H54 (cell line): ENCODE measurements at regions not wholly inside any gene's neighbourhood (a gene's known extent, or its start where the extent isn't known, plus 50 kb on each side); places are given as distances from the start of the nearest gene placed in this dataset.
"Not testable (repeated sequence)": the region's sequence is repeated elsewhere in the genome, so short reads cannot be mapped to it uniquely, and the experiment has no call there.

Experiments
- DNase-seq: peaks from one replicate; pipeline ENCODE4 v3.0.0; 2011; ENCODE audit warnings: low spot score, mixed read lengths; ENCODE audit not compliant: insufficient read length
- FAIRE-seq: peaks from 3 replicates; lab custom pipeline; 2011; peaks lifted over from hg19 to GRCh38; lab: Jason Lieb, UNC
- POLR2A ChIP-seq: IDR thresholded peaks from 2 replicates; pipeline ENCODE4 v1.6.1; 2011; ENCODE audit warnings: low read depth, mild to moderate bottlenecking, low read length

- FAIRE-seq (no peak), DNase-seq (no peak)
- TF ChIP-seq POLR2A, result no peak
Measured at GRCh38 chr6:67909354-67909753, 725.7 kb upstream of the ADGRB3 start.

GRCh38 chr6:67908379-67908778 is 726.7 kb upstream of the ADGRB3 start:
- peak; percentile 50 for FAIRE-seq
- DNase-seq, result no peak
- no peak for TF ChIP-seq POLR2A

GRCh38 chr6:67904735-67905134 is 730.3 kb upstream of the ADGRB3 start:
- FAIRE-seq, DNase-seq: not testable (repeated sequence)

GRCh38 chr6:67898875-67899274 is 736.2 kb upstream of the ADGRB3 start:
- no peak for TF ChIP-seq POLR2A
- DNase-seq (no peak), FAIRE-seq (no peak)

GRCh38 chr6:67897998-67898607 is 737.0 kb upstream of the ADGRB3 start:
- TF ChIP-seq POLR2A, result no peak
- FAIRE-seq, result peak; percentile 38

GRCh38 chr6:67896476-67896875 is 738.6 kb upstream of the ADGRB3 start:
- DNase-seq (no peak), FAIRE-seq (peak; percentile 57)
- TF ChIP-seq POLR2A, result no peak

More at GRCh38 chr6:67897998-67898607, 737.0 kb upstream of the ADGRB3 start:
- no peak for DNase-seq

- DNase-seq (no peak), FAIRE-seq (no peak)
- no peak for TF ChIP-seq POLR2A
Measured at GRCh38 chr6:67889682-67889995, 745.4 kb upstream of the ADGRB3 start.

GRCh38 chr6:67888886-67889681 is 746.0 kb upstream of the ADGRB3 start:
- DNase-seq, result no peak
- FAIRE-seq, result no peak
- 0 out of 2 replicates have a peak, but pooled peaks have one; percentile 26 for TF ChIP-seq POLR2A

- FAIRE-seq, result no peak
- TF ChIP-seq POLR2A, result no peak; the same call in 1 of the 2 replicates
Measured at GRCh38 chr6:67888546-67888885, 746.6 kb upstream of the ADGRB3 start.

GRCh38 chr6:67887747-67888545 is 747.1 kb upstream of the ADGRB3 start:
- DNase-seq (no peak), FAIRE-seq (no peak)
- no peak for TF ChIP-seq POLR2A

More at GRCh38 chr6:67888546-67888885, 746.6 kb upstream of the ADGRB3 start:
- no peak for DNase-seq

- FAIRE-seq (no peak), DNase-seq (no peak)
- no peak for TF ChIP-seq POLR2A
Measured at GRCh38 chr6:67887419-67887746, 747.7 kb upstream of the ADGRB3 start.

- DNase-seq, result no peak
- FAIRE-seq, result no peak
- TF ChIP-seq POLR2A, result no peak
Measured at GRCh38 chr6:67886840-67887292, 748.2 kb upstream of the ADGRB3 start.

- no peak for TF ChIP-seq POLR2A
- DNase-seq (no peak), FAIRE-seq (no peak)
Measured at GRCh38 chr6:67886036-67886707, 748.9 kb upstream of the ADGRB3 start.
